B cell (primary cell): ENCODE measurements at regions not wholly inside any gene's neighbourhood (a gene's known extent, or its start where the extent isn't known, plus 50 kb on each side); places are given as distances from the start of the nearest gene placed in this dataset.

Experiments used
- ATAC-seq: fragments of 200-7000 bp; cut with Tn5 transposase; one replicate; pipeline ENCODE4 v1.10.0; 2021; ENCODE audit warnings: low read depth, mild to moderate bottlenecking, moderate number of reproducible peaks, moderate library complexity
- CTCF ChIA-PET: fragments of 350-600 bp; sonication (Branson Sonifier 250); formaldehyde crosslinking; loops from one replicate; lab custom pipeline; 2021; ENCODE audit warnings: antibody characterized with exemption, inconsistent platforms; lab: Charles Lee
- POLR2A ChIA-PET: fragments of 350-600 bp; sonication (Branson Sonifier 250); formaldehyde crosslinking; loops from one replicate; lab custom pipeline; 2021; ENCODE audit warnings: antibody characterized with exemption; lab: Charles Lee
- DNase-seq: peaks from one replicate; pipeline ENCODE4 v3.0.0; 2013
- H2AFZ ChIP-seq: 2 replicates; pipeline ENCODE4 v1.6.1; 2012; ENCODE audit warnings: mild to moderate bottlenecking, low read depth, low read length; ENCODE audit not compliant: insufficient read depth, poor library complexity, severe bottlenecking
- H3K27ac ChIP-seq, 2 donors: 1 replicate in 1 of 2; 2 replicates in 1 of 2; pipeline ENCODE4 v1.5.1; 2012 to 2013; ENCODE audit warnings: low read length in 2 of 2, mild to moderate bottlenecking in 2 of 2, moderate library complexity in 1 of 2
- H3K27me3 ChIP-seq, 4 experiments: fragments of 200-600 bp in 1 of 4; sonication (generic) in 1 of 4; replicated peaks in 1 of 4; 1 replicate in 2 of 4; 2 replicates in 2 of 4; pipeline versions ENCODE4 v1.6.1 to v1.7.0; 2013 to 2016; ENCODE audit warnings: low read length in 3 of 4, mild to moderate bottlenecking in 2 of 4, mixed read lengths in 1 of 4, moderate library complexity in 1 of 4; ENCODE audit not compliant: insufficient read depth in 4 of 4, control insufficient read depth in 3 of 4; ENCODE audit errors: control extremely low read depth in 1 of 4
- H3K36me3 ChIP-seq, 2 experiments: replicated peaks in 1 of 2; 1 replicate in 1 of 2; 2 replicates in 1 of 2; pipeline versions ENCODE4 v1.6.1 to v1.7.1; 2013; ENCODE audit warnings: low read length in 1 of 2; ENCODE audit not compliant: insufficient read depth in 2 of 2, control insufficient read depth in 1 of 2; ENCODE audit errors: control extremely low read depth in 1 of 2, extremely low read depth in 1 of 2
- H3K4me1 ChIP-seq, 2 donors: fragments of 200-600 bp in 1 of 2; sonication (generic) in 1 of 2; 1 replicate in 1 of 2; 2 replicates in 1 of 2; pipeline versions ENCODE4 v1.5.1 to v1.6.1; 2013 to 2017; ENCODE audit warnings: low read length in 2 of 2; ENCODE audit not compliant: control insufficient read depth in 2 of 2, insufficient read depth in 2 of 2
- H3K4me2 ChIP-seq: replicated peaks from 2 replicates; pipeline ENCODE3; 2012; ENCODE audit warnings: mild to moderate bottlenecking, low read depth, low read length; ENCODE audit not compliant: poor library complexity, severe bottlenecking
- H3K4me3 ChIP-seq, 5 experiments: fragments of 200-600 bp in 1 of 5; sonication (generic) in 1 of 5; 1 replicate in 3 of 5; 2 replicates in 2 of 5; pipeline versions ENCODE4 v1.5.1 to v1.7.0; 2011 to 2016; ENCODE audit warnings: low read length in 4 of 5, mild to moderate bottlenecking in 4 of 5, low read depth in 2 of 5, control low read depth in 1 of 5, moderate library complexity in 1 of 5; ENCODE audit not compliant: insufficient read depth in 1 of 5; ENCODE audit errors: control extremely low read depth in 1 of 5, extremely low read depth in 1 of 5
- H3K79me2 ChIP-seq: fragments of 200-600 bp; sonication (generic); one replicate; pipeline ENCODE4 v1.6.0; 2016; ENCODE audit warnings: low read length; ENCODE audit not compliant: control insufficient read depth, insufficient read depth
- H3K9ac ChIP-seq: fragments of 200-600 bp; sonication (generic); 2 replicates; pipeline ENCODE4 v1.6.1; 2017; ENCODE audit warnings: mild to moderate bottlenecking, low read length, moderate library complexity
- H3K9me3 ChIP-seq, 3 donors: one replicate each; pipeline versions ENCODE4 v1.6.1 to v1.7.1; 2013; ENCODE audit warnings: low read length in 2 of 3; ENCODE audit not compliant: control insufficient read depth in 2 of 3, insufficient read depth in 1 of 3; ENCODE audit errors: control extremely low read depth in 1 of 3
- H4K20me1 ChIP-seq: 2 replicates; pipeline ENCODE4 v1.6.0; 2012; ENCODE audit warnings: mild to moderate bottlenecking, low read length; ENCODE audit not compliant: insufficient read depth, control insufficient read depth, poor library complexity, severe bottlenecking
- H3K27ac Mint-ChIP-seq: one replicate; pipeline ENCODE4 v1.8.0; 2021; ENCODE audit warnings: mixed read lengths
- H3K27me3 Mint-ChIP-seq: one replicate; pipeline ENCODE4 v1.8.0; 2021; ENCODE audit warnings: mixed read lengths
- H3K4me1 Mint-ChIP-seq: one replicate; pipeline ENCODE4 v1.8.0; 2021; ENCODE audit warnings: mixed read lengths
- H3K4me3 Mint-ChIP-seq: one replicate; pipeline ENCODE4 v1.8.0; 2021; ENCODE audit warnings: mixed read lengths
- H3K9me3 Mint-ChIP-seq: one replicate; pipeline ENCODE4 v1.8.0; 2022; ENCODE audit warnings: mixed read lengths; ENCODE audit not compliant: insufficient read depth
- CTCF ChIP-seq: fragments of 200-600 bp; IDR thresholded peaks from one replicate; pipeline ENCODE4 v1.8.0; 2022; ENCODE audit warnings: antibody characterized with exemption, mild to moderate bottlenecking
- EZH2 ChIP-seq: IDR thresholded peaks from 2 replicates; pipeline ENCODE4 v1.6.1; 2012; ENCODE audit warnings: borderline replicate concordance, low read depth, mild to moderate bottlenecking, moderate library complexity, low read length; ENCODE audit not compliant: insufficient read depth, poor library complexity, severe bottlenecking
- WGBS: methylation state at CpG from one replicate; pipeline ENCODE4 v1.1.5; 2013; ENCODE audit warnings: missing lambda C conversion rate; ENCODE audit not compliant: insufficient coverage; 5-methylcytosine and 5-hydroxymethylcytosine counted together
- intact Hi-C: fragments of 100-400 bp; cut with micrococcal nuclease; formaldehyde crosslinking; loops from one replicate; pipeline ENCODE4 v1.10.0; 2022

- peak; percentile 30 for TF ChIP-seq CTCF
- TF ChIP-seq EZH2, result no peak
- Histone ChIP-seq H3K9me3 (no peaks in the 10 kb centered on the region), H3K79me2 (no peaks in the 10 kb centered on the region), H3K4me3 (no peak overlapping the region), H3K36me3 (no peaks in the 10 kb centered on the region), H4K20me1 (no peaks in the 10 kb centered on the region), H3K4me2 (no peak overlapping the region), H2AFZ (no peak overlapping the region), H3K27ac (no peak overlapping the region), H3K4me1 (no peaks in the 10 kb centered on the region), H3K27me3 (no peaks in the 10 kb centered on the region), H3K9ac (no peak overlapping the region)
- Mint-ChIP-seq H3K27ac (no peak overlapping the region), H3K27me3 (no peaks in the 10 kb centered on the region), H3K4me1 (no peaks in the 10 kb centered on the region), H3K9me3 (no peaks in the 10 kb centered on the region), H3K4me3 (no peak overlapping the region)
- DNase-seq (peak; percentile 16), ATAC-seq (no peak)
- intact Hi-C loops, result no loop called here
- POLR2A ChIA-PET, result no interaction called here
- CTCF ChIA-PET, result no interaction called here
Observed at GRCh38 chrY:7874080-7874479, 962.5 kb upstream of the AMELY start.

- H3K4me2 ChIP-seq, result no peak overlapping the region
- no peak overlapping the region for H3K27ac ChIP-seq
- no CpG with 5 or more reads among the region's 3 CpGs for WGBS
- intact Hi-C loops, result no loop called here
- H4K20me1 ChIP-seq, result no peaks in the 10 kb centered on the region
- Mint-ChIP-seq H3K27me3 (no peaks in the 10 kb centered on the region), H3K27ac (no peak overlapping the region), H3K9me3 (no peaks in the 10 kb centered on the region), H3K4me3 (no peak overlapping the region), H3K4me1 (no peaks in the 10 kb centered on the region)
- no peaks in the 10 kb centered on the region for H3K27me3 ChIP-seq
- CTCF ChIA-PET, result no interaction called here
- H2AFZ ChIP-seq, result no peak overlapping the region
- H3K36me3 ChIP-seq, result no peaks in the 10 kb centered on the region
- H3K79me2 ChIP-seq, result no peaks in the 10 kb centered on the region
- POLR2A ChIA-PET, result no interaction called here
- no peak overlapping the region for H3K9ac ChIP-seq
- ATAC-seq, result no peak
- H3K9me3 ChIP-seq, result no peaks in the 10 kb centered on the region
- no peak for TF ChIP-seq EZH2
- no peak for TF ChIP-seq CTCF
- no peaks in the 10 kb centered on the region for H3K4me1 ChIP-seq
- no peak overlapping the region for H3K4me3 ChIP-seq
- no peak for DNase-seq
Observed at GRCh38 chrY:7871304-7871932, 959.9 kb upstream of the AMELY start.
